Ectodermal cell (in vitro differentiated cells): ENCODE measurements at regions not wholly inside any gene's neighbourhood (a gene's known extent, or its start where the extent isn't known, plus 50 kb on each side); places are given as distances from the start of the nearest gene placed in this dataset.

Experiments
- H3K27ac ChIP-seq: 2 replicates; pipeline ENCODE4 v1.7.0; 2013; ENCODE audit warnings: mild to moderate bottlenecking, low read depth, low read length; ENCODE audit not compliant: insufficient read depth, poor library complexity, severe bottlenecking
- H3K27me3 ChIP-seq: 2 replicates; pipeline ENCODE4 v1.7.0; 2013; ENCODE audit warnings: mild to moderate bottlenecking, low read length; ENCODE audit not compliant: insufficient read depth, control insufficient read depth, poor library complexity, severe bottlenecking
- H3K36me3 ChIP-seq: one replicate; pipeline ENCODE4 v1.7.0; 2013; ENCODE audit warnings: low read length; ENCODE audit not compliant: control insufficient read depth, insufficient read depth
- H3K4me1 ChIP-seq: one replicate; pipeline ENCODE4 v1.7.0; 2013; ENCODE audit warnings: low read length; ENCODE audit not compliant: control insufficient read depth, insufficient read depth
- H3K4me3 ChIP-seq: 2 replicates; pipeline ENCODE4 v1.7.0; 2013; ENCODE audit warnings: low read depth, low read length, control low read depth; ENCODE audit not compliant: insufficient read depth
- H3K9me3 ChIP-seq: 2 replicates; pipeline ENCODE4 v1.7.0; 2013; ENCODE audit warnings: mild to moderate bottlenecking, low read length, moderate library complexity; ENCODE audit not compliant: control insufficient read depth
- WGBS, 2 experiments: methylation state at CpG; one replicate each; pipeline ENCODE4 v1.1.7; 2013; ENCODE audit warnings: missing lambda C conversion rate in 2 of 2; 5-methylcytosine and 5-hydroxymethylcytosine counted together

DNA sequence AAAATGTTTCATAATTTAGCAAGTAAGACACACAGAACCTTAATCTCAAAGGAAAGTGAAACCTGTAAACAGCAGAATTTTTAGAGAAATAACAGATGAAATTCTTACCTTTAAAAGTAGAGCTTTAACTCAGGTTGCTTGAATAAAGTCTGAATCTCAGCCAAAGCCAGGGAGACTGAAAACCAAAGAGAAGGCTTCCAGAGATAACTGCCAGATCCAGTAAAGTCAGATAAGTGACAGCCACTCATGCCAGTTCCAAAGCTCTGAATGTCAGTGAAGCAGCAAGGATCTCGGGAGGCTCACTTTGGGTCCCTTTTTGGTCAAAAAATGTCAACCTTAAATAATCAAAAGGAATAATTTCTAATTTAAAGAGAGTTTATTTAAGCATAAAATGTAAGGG lies 199.9 kb upstream of the CHRM3 start:
- 83 to 100% methylated on average over 1 of the region's 1 CpG for whole genome bisulfite sequencing, 2 experiments
- H3K9me3 ChIP-seq: no peaks in the 10 kb centered on the region
- H3K27me3 ChIP-seq: no peaks in the 10 kb centered on the region
- H3K27ac ChIP-seq: no peak overlapping the region
- H3K4me1 ChIP-seq: no peaks in the 10 kb centered on the region
- H3K36me3 ChIP-seq: no peaks in the 10 kb centered on the region
- H3K4me3 ChIP-seq: no peak overlapping the region

DNA sequence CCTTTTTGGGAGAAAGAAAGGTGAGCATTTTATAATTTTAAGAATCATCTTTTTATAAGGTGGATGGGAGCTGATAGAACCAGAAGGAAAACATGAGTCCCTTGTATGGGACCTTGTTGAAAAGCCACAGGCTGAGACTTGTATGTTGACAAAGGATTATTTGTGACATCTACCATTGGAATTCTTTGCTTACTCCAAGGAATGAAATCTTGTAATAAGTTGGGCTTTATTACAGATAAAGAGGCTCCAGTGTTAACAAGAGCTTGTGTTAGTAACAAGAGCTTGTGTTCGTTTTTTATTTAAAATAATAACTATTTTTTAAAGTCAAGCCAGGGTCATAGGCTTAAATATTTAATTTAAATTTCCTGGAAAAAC lies 201.1 kb upstream of the CHRM3 start:
- H3K36me3 ChIP-seq: no peaks in the 10 kb centered on the region
- no peaks in the 10 kb centered on the region for H3K4me1 ChIP-seq
- H3K27me3 ChIP-seq: no peaks in the 10 kb centered on the region
- no peak overlapping the region for H3K27ac ChIP-seq
- WGBS, 2 experiments: no CpG with 5 or more reads among the region's 1 CpG
- H3K4me3 ChIP-seq: no peak overlapping the region
- no peaks in the 10 kb centered on the region for H3K9me3 ChIP-seq

DNA sequence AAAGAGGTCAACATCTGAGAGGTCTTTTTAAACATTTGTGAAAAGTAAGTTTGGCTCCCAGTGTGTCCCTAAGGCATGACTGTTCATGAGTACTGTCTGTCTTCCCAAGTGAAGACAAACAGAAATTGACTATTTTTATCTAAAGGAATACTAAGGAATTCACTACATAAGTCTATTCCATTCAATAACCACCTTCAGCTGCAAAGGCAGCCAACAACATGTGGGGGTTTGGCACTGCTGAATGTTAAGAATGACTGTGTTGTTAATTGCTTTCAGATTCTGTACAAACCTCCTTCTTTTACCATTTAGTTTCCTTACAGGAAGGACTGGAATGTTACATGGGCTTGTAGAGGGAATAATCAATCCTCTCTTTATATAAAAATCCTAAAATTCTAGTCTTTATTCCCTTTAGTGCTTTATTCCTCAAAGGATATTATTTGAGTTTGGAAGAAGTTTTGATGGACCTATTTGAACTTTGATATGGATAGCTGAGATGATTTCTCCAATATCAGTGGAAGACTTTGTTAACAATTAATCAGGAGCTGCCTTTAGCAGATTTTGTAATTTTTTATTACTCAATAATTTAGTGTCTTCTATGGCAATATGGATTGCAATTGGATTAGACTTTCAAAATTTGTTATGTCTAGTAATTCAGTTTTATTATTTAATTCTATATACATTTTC lies 201.7 kb upstream of the CHRM3 start:
- no peaks in the 10 kb centered on the region for H3K36me3 ChIP-seq
- H3K4me1 ChIP-seq: no peaks in the 10 kb centered on the region
- H3K9me3 ChIP-seq: no peaks in the 10 kb centered on the region
- no peaks in the 10 kb centered on the region for H3K27me3 ChIP-seq
- H3K27ac ChIP-seq: no peak overlapping the region
- no peak overlapping the region for H3K4me3 ChIP-seq

DNA sequence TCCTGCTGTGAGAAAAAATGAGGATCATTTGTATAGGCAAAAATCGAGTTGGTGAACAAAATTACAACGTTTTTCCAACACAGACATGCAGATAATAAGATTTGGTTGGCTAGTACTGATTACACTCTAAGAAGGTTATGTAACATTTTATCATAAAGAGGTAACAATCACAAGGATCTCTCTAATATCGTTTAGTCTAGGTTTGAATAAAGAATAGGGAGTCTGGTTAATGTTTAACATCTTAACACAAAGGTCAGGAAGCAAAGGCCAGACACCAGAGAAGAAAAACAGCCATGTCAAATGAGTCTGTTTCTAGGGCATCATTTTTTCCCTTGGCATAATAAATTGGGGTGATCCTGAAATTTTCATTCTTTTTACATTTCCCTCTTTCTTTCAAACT lies 207.4 kb upstream of the CHRM3 start:
- Histone ChIP-seq H3K27ac (no peak overlapping the region), H3K27me3 (no peaks in the 10 kb centered on the region), H3K4me3 (no peak overlapping the region), H3K36me3 (no peaks in the 10 kb centered on the region), H3K9me3 (no peaks in the 10 kb centered on the region), H3K4me1 (no peaks in the 10 kb centered on the region)
- 48 to 79% methylated on average over 2 to 3 of the region's 3 CpGs for WGBS, 2 experiments

DNA sequence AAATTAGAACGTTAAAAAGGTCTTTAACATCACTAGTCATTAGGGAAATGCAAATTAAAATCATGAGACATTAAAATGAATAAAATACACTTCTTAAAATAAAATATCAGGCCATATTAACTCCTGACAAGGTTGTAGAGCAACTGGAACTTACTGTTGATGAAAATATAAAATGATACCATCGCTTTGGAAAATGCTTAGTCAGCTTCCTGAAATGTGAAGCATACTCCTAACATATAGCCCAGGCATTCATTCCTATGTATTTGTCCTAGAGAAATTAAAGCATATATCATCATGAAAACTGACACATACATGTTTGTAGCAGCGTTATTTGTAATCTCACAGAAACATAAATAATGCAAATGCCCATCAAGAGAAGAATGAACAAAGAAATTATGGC lies 211.5 kb upstream of the CHRM3 start:
- Histone ChIP-seq H3K9me3 (no peaks in the 10 kb centered on the region), H3K36me3 (no peaks in the 10 kb centered on the region), H3K4me1 (no peaks in the 10 kb centered on the region), H3K4me3 (no peak overlapping the region), H3K27me3 (no peaks in the 10 kb centered on the region), H3K27ac (no peak overlapping the region)
- WGBS, 2 experiments: 100% methylated on average over 1 to 2 of the region's 3 CpGs

DNA sequence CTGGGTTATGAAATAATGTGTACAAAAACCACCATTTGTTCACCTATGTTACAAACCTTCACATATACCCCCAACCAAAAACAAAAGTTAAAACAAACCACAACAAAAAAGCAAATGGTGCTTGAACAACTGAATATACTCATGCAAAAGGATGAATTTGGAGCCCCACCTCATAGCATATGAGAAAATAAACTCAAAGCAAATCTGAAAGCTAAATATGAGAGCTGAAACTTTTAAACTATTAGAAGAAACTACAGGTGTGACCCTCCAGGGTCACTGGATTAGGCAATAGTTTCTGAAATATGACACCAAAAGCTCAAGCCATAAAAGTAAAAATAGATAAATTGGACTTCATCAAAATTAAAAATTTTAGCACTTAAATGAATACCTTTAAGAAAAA lies 215.5 kb upstream of the CHRM3 start:
- Histone ChIP-seq H3K36me3 (no peaks in the 10 kb centered on the region), H3K4me1 (no peaks in the 10 kb centered on the region)

DNA sequence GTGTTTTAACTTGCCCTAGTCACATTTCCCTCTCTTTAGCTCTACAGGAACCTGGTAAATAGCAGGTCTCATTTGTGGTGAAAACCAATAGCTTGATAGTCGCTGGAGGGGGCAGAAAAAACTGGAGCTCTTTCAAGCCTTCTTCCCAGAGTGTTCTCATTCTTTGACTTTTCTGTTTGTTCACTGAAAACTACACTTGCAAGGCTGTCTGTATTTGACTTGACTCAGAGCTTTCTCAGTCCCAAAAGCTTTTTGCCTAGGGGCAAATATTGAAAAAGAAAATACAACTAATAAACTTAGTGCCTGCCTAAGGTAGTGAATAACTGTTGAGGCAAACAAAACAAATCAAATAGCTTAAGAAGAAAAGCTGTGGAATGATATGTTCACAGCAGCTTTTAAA lies 217.1 kb upstream of the CHRM3 start:
- Histone ChIP-seq H3K27me3 (no peaks in the 10 kb centered on the region), H3K36me3 (no peaks in the 10 kb centered on the region)

More for the DNA sequence above, 215.5 kb upstream of the CHRM3 start:
- Histone ChIP-seq H3K4me3 (no peak overlapping the region), H3K27me3 (no peaks in the 10 kb centered on the region), H3K9me3 (no peaks in the 10 kb centered on the region), H3K27ac (no peak overlapping the region)

DNA sequence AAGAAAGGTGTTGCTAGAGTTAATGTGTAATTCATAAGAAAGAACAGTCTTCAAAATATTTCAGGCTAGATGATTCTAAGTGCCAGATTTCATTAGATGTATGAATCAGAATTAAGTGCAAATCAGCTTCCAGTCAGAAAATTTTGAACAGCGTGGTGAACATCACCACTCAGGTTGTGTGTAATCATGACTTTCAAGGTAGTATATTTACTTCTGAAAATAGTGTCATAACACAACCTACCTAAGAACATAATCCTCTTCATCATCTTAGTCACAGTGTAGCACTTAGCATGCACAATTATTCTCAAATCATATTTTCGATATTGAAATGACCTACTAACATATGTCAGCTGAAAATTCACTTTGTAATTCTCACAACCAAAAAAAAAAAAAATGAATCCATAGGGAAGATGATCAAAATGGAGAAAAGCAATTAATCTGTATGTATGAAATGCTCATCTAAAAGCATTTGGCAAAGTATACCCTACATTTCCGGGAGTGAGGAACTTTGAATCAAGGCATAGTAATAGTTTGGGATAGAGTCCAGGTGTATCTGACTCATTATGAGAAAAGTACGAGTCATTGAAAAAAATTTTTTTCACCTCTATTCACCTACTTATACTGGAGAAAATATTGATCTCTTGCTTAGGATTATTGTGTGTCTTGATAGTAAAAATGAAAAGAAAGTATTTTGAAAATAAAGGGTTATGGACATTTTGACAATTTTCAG lies 221.8 kb upstream of the CHRM3 start:
- Histone ChIP-seq H3K4me3 (no peak overlapping the region), H3K27me3 (no peaks in the 10 kb centered on the region), H3K27ac (no peak overlapping the region), H3K36me3 (no peaks in the 10 kb centered on the region), H3K4me1 (no peaks in the 10 kb centered on the region), H3K9me3 (no peaks in the 10 kb centered on the region)
- 95 to 96% methylated on average over 3 of the region's 4 CpGs for WGBS, 2 experiments

More for the DNA sequence above, 217.1 kb upstream of the CHRM3 start:
- no peaks in the 10 kb centered on the region for H3K4me1 ChIP-seq
- no peak overlapping the region for H3K27ac ChIP-seq
- H3K9me3 ChIP-seq: no peaks in the 10 kb centered on the region
- no peak overlapping the region for H3K4me3 ChIP-seq
- WGBS, 2 experiments: 79 to 90% methylated on average over 1 of the region's 1 CpG

DNA sequence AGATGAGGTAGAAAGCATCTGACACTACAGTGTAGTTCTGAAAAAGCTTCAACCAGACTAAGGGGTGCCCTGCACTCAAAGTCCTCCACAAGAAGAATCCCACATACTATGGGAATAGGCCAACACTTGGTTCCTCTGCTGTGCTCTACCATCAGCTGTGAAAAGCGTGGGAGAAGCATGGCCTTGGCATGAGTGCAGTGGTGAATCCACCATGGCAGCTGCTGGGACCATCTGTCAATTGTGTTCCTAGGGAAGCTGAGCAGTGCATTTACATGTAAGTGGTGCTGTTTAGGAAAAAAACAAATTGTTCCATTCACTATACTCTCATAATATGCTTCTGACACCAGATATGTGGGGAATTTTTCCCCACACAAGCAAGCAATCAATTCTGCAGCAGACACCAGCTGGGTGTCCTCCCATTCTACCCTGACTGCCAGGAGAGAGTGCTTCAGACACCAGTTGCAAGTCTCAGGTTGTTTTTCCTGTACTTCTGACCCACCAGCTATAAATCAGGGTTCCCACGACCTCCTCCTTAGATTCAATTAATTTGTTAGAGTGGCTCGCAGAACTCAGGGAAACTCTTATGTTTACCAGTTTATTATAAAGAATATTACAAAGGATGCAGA lies 230.8 kb upstream of the CHRM3 start:
- no peak overlapping the region for H3K27ac ChIP-seq
- 90% methylated on average over 1 to 3 of the region's 3 CpGs for whole genome bisulfite sequencing, 2 experiments

DNA sequence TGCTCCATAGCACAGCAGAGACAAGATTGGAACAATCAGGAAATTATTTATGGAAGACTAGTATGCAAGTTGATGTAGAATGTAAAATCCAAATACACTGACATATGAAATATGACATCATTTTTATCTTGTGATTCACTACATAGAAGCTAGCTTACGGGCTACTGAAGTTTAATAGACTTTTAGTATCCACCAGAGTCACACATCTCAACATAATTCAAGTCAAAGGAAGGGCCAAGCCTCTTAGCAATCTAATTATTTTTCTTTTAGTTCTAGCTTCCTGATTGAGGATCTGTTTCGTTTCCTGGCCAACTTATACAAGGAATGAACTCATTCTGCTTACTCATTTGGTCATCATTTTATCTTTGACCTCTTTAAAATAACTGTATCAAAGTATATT lies 234.4 kb upstream of the CHRM3 start:
- 97% methylated on average over 2 of the region's 2 CpGs for WGBS, 2 experiments
- Histone ChIP-seq H3K9me3 (no peaks in the 10 kb centered on the region), H3K36me3 (no peaks in the 10 kb centered on the region), H3K27me3 (no peaks in the 10 kb centered on the region), H3K4me1 (no peaks in the 10 kb centered on the region), H3K4me3 (no peak overlapping the region), H3K27ac (no peak overlapping the region)

More for the DNA sequence above, 230.8 kb upstream of the CHRM3 start:
- H3K27me3 ChIP-seq: no peaks in the 10 kb centered on the region
- no peaks in the 10 kb centered on the region for H3K36me3 ChIP-seq
- no peaks in the 10 kb centered on the region for H3K4me1 ChIP-seq
- no peak overlapping the region for H3K4me3 ChIP-seq
- no peaks in the 10 kb centered on the region for H3K9me3 ChIP-seq
